Panc1 (cell line): ENCODE measurements at regions not wholly inside any gene's neighbourhood (a gene's known extent, or its start where the extent isn't known, plus 50 kb on each side); places are given as distances from the start of the nearest gene placed in this dataset.
"Not testable (repeated sequence)": the region's sequence is repeated elsewhere in the genome, so short reads cannot be mapped to it uniquely, and the experiment has no call there.

Experiments
- ATAC-seq: fragments of 200-7000 bp; cut with Tn5 transposase; 2 replicates; pipeline ENCODE4 v1.9.1; 2020; ENCODE audit warnings: mild to moderate bottlenecking, moderate library complexity
- BruUV-seq: library from RNA; stranded (reverse); fragments of 400-500 nt; replicated peaks from 2 replicates; lab custom pipeline; 2021; lab: Mats Ljungman, UMichigan
- CTCF ChIA-PET: fragments of 300-600 bp; sonication (Branson Sonifier 250); formaldehyde crosslinking; loops from one replicate; lab custom pipeline; 2022; ENCODE audit warnings: antibody characterized with exemption; lab: Charles Lee
- POLR2A ChIA-PET: fragments of 300-600 bp; sonication (Branson Sonifier 250); formaldehyde crosslinking; loops from one replicate; lab custom pipeline; 2022; ENCODE audit warnings: antibody characterized with exemption; lab: Charles Lee
- DNase-seq: peaks from one replicate; pipeline ENCODE4 v3.0.0-alpha.2; 2010; ENCODE audit warnings: low read depth, low spot score
- H3K27ac ChIP-seq: 2 replicates; pipeline ENCODE4 v1.5.1; 2011; ENCODE audit warnings: mild to moderate bottlenecking, low read length, inconsistent platforms
- H3K27me3 ChIP-seq: fragments of 200-500 bp; sonication (Bioruptor generic); 2 replicates; pipeline ENCODE4 v1.6.0; 2014; ENCODE audit warnings: low read length, inconsistent platforms; ENCODE audit not compliant: control insufficient read depth, insufficient read depth
- H3K36me3 ChIP-seq: fragments of 200-500 bp; sonication (Bioruptor generic); 2 replicates; pipeline ENCODE4 v1.5.1; 2014; ENCODE audit warnings: inconsistent platforms, mild to moderate bottlenecking, low read length, moderate library complexity; ENCODE audit not compliant: control insufficient read depth, insufficient read depth
- H3K4me1 ChIP-seq: 2 replicates; pipeline ENCODE4 v1.5.1; 2011; ENCODE audit warnings: inconsistent platforms, mild to moderate bottlenecking, low read length, moderate library complexity; ENCODE audit not compliant: control insufficient read depth, insufficient read depth
- H3K4me3 ChIP-seq, 2 experiments: 2 replicates each; pipeline ENCODE4 v1.5.1; 2011 to 2012; ENCODE audit warnings: low read depth in 2 of 2, low read length in 2 of 2, mild to moderate bottlenecking in 2 of 2, inconsistent platforms in 1 of 2, moderate library complexity in 1 of 2
- H3K9me3 ChIP-seq: fragments of 200-500 bp; sonication (Bioruptor generic); 2 replicates; pipeline ENCODE4 v1.5.1; 2014; ENCODE audit warnings: low read depth, mild to moderate bottlenecking, inconsistent platforms, low read length, moderate library complexity; ENCODE audit not compliant: control insufficient read depth, insufficient read depth
- CTCF ChIP-seq: fragments of 450-650 bp; IDR thresholded peaks from 2 replicates; pipeline ENCODE4 v1.5.1; 2017; ENCODE audit warnings: mild to moderate bottlenecking
- POLR2AphosphoS5 ChIP-seq: IDR thresholded peaks from 2 replicates; pipeline ENCODE4 v1.6.1; 2012; ENCODE audit warnings: mild to moderate bottlenecking, low read depth, low read length, moderate library complexity
- SIN3A ChIP-seq: IDR thresholded peaks from 2 replicates; pipeline ENCODE4 v1.6.1; 2012; ENCODE audit warnings: low read depth, mild to moderate bottlenecking, low read length, moderate library complexity, borderline replicate concordance; ENCODE audit not compliant: insufficient read depth
- TCF7L2 ChIP-seq: IDR thresholded peaks from 2 replicates; pipeline ENCODE4 v1.6.1; 2011; ENCODE audit warnings: mild to moderate bottlenecking, low read depth, low read length, inconsistent platforms
- in situ Hi-C: cut with HindIII; loops from 2 replicates; pipeline ENCODE4 v1.10.0; 2016; ENCODE audit warnings: low sequenced_read_pairs, low pct_unique_long_range_greater_than_20kb
- intact Hi-C: fragments of 100-400 bp; cut with micrococcal nuclease; formaldehyde crosslinking; loops from one replicate; pipeline ENCODE4 v1.10.0; 2022; ENCODE audit not compliant: unreplicated experiment
- TF ChIP-seq, protein P1 (sequence below), 2 experiments: IDR thresholded peaks; 2 replicates each; pipeline ENCODE4 v1.6.1; 2011 to 2012; ENCODE audit warnings: low read depth in 2 of 2, control low read depth in 1 of 2, low read length in 1 of 2, mild to moderate bottlenecking in 1 of 2, moderate library complexity in 1 of 2; ENCODE audit not compliant: insufficient read depth in 1 of 2

- H3K36me3 ChIP-seq: no peaks in the 10 kb centered on the region
- ChIA-PET POLR2A (no interaction called here), CTCF (no interaction called here)
- ATAC-seq (no peak), DNase-seq (no peak)
- in situ Hi-C loops (no loop called here), intact Hi-C loops (no loop called here)
- TF ChIP-seq, protein P1, sequence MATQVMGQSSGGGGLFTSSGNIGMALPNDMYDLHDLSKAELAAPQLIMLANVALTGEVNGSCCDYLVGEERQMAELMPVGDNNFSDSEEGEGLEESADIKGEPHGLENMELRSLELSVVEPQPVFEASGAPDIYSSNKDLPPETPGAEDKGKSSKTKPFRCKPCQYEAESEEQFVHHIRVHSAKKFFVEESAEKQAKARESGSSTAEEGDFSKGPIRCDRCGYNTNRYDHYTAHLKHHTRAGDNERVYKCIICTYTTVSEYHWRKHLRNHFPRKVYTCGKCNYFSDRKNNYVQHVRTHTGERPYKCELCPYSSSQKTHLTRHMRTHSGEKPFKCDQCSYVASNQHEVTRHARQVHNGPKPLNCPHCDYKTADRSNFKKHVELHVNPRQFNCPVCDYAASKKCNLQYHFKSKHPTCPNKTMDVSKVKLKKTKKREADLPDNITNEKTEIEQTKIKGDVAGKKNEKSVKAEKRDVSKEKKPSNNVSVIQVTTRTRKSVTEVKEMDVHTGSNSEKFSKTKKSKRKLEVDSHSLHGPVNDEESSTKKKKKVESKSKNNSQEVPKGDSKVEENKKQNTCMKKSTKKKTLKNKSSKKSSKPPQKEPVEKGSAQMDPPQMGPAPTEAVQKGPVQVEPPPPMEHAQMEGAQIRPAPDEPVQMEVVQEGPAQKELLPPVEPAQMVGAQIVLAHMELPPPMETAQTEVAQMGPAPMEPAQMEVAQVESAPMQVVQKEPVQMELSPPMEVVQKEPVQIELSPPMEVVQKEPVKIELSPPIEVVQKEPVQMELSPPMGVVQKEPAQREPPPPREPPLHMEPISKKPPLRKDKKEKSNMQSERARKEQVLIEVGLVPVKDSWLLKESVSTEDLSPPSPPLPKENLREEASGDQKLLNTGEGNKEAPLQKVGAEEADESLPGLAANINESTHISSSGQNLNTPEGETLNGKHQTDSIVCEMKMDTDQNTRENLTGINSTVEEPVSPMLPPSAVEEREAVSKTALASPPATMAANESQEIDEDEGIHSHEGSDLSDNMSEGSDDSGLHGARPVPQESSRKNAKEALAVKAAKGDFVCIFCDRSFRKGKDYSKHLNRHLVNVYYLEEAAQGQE (IDR thresholded peaks at IDR 0.05; ENCODE audit: insufficient read depth in 1 of 2, low read depth in 2 of 2, low read length in 1 of 2): no peak
- no peak for TF ChIP-seq POLR2AphosphoS5
- no peak overlapping the region for H3K27ac ChIP-seq
- BruUV-seq: no TSS peak
- no peaks in the 10 kb centered on the region for H3K9me3 ChIP-seq
- no peaks in the 10 kb centered on the region for H3K4me1 ChIP-seq
- no peaks in the 10 kb centered on the region for H3K27me3 ChIP-seq
- H3K4me3 ChIP-seq: no peak overlapping the region
These were observed 76.5 kb upstream of the RAPGEF2 start for GRCh38 chr4:159026329-159026728.

DNA sequence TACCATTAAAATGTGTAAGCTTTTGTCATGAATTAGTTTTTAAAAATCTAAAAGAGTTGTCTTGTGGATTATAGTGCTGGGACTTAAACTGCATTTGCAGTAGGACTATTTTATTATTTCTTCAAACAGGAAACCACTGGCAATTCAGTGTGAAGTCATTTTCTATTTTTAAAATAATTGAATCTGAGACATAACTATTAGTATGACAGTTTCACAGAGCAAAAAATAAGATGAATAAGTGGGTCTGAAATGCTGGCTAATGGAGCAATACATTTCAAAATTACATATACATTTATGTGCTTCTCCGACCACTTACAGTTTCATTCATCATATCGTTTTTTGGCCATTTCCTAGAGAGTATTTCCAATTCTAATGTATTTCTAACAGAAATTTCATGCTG is 75.3 kb upstream of the RAPGEF2 start:
- intact Hi-C loops: no loop called here
- Histone ChIP-seq H3K27me3 (no peaks in the 10 kb centered on the region), H3K4me3 (no peak overlapping the region), H3K36me3 (no peaks in the 10 kb centered on the region), H3K4me1 (no peaks in the 10 kb centered on the region), H3K27ac (no peak overlapping the region), H3K9me3 (no peaks in the 10 kb centered on the region)
- in situ Hi-C loops: no loop called here
- DNase-seq: no peak
- ChIA-PET POLR2A (no interaction called here), CTCF (no interaction called here)
- no peak for TF ChIP-seq CTCF
- no peak for TF ChIP-seq TCF7L2
- TF ChIP-seq POLR2AphosphoS5: no peak
- BruUV-seq: no TSS peak
- no peak for ATAC-seq

- no TSS peak for BruUV-seq
- H3K4me3 ChIP-seq: no peak overlapping the region
- no peak overlapping the region for H3K27ac ChIP-seq
- in situ Hi-C loops (no loop called here), intact Hi-C loops (no loop called here)
- CTCF ChIA-PET: no interaction called here
- no peak for ATAC-seq
- no peaks in the 10 kb centered on the region for H3K9me3 ChIP-seq
- TF ChIP-seq TCF7L2: no peak
- no peak for TF ChIP-seq SIN3A
- no peak for TF ChIP-seq POLR2AphosphoS5
- TF ChIP-seq, protein P1 (IDR thresholded peaks at IDR 0.05; ENCODE audit: insufficient read depth in 1 of 2, low read depth in 2 of 2, low read length in 1 of 2): no peak
- TF ChIP-seq CTCF: no peak
- POLR2A ChIA-PET: no interaction called here
- H3K27me3 ChIP-seq: no peaks in the 10 kb centered on the region
- no peak for DNase-seq
- H3K36me3 ChIP-seq: no peaks in the 10 kb centered on the region
- no peaks in the 10 kb centered on the region for H3K4me1 ChIP-seq
These were observed 73.4 kb upstream of the RAPGEF2 start for GRCh38 chr4:159029481-159029880.

GRCh38 chr4:159030297-159030696 is 72.6 kb upstream of the RAPGEF2 start:
- H3K9me3 ChIP-seq, H3K4me3 ChIP-seq, H3K27me3 ChIP-seq, H3K27ac ChIP-seq, in situ Hi-C loops, DNase-seq, CTCF ChIA-PET, POLR2A ChIA-PET, ATAC-seq, H3K4me1 ChIP-seq, H3K36me3 ChIP-seq, intact Hi-C loops, BruUV-seq: not testable (repeated sequence)
